Vagina (tissue), 2 donors: ENCODE measurements at regions not wholly inside any gene's neighbourhood (a gene's known extent, or its start where the extent isn't known, plus 50 kb on each side); places are given as distances from the start of the nearest gene placed in this dataset.

Experiments used
- CTCF ChIP-seq, 3 experiments: fragments of 450-650 bp in 2 of 3; fragments of 200-600 bp in 1 of 3; sonication (generic) in 1 of 3; IDR thresholded peaks; one replicate each; pipeline ENCODE4 v1.5.1; 2017 to 2019; ENCODE audit warnings: antibody characterized with exemption in 3 of 3, mild to moderate bottlenecking in 2 of 3, moderate library complexity in 2 of 3
- POLR2A ChIP-seq, 2 donors: fragments of 450-650 bp; IDR thresholded peaks; one replicate each; pipeline ENCODE4 v1.6.1; 2017; ENCODE audit warnings: antibody characterized with exemption in 2 of 2, mild to moderate bottlenecking in 2 of 2, moderate library complexity in 2 of 2

- TF ChIP-seq CTCF (IDR thresholded peaks at IDR 0.05) (no peak), POLR2A (IDR thresholded peaks at IDR 0.05) (no peak)
Measured at GRCh38 chr10:16341637-16342036, 95.2 kb upstream of the PTER start.
